IMR-90 (cell line): ENCODE measurements at regions not wholly inside any gene's neighbourhood (a gene's known extent, or its start where the extent isn't known, plus 50 kb on each side); places are given as distances from the start of the nearest gene placed in this dataset.

Experiments used
- BHLHE40 ChIP-seq: fragments of 150-350 bp; IDR thresholded peaks from 2 replicates; pipeline ENCODE4 v1.6.1; 2016; ENCODE audit warnings: mild to moderate bottlenecking, low read depth, low read length
- CEBPB ChIP-seq: IDR thresholded peaks from 2 replicates; pipeline ENCODE4 v1.6.1; 2012; ENCODE audit warnings: low read depth, low read length, improper control_type of control experiment
- CTCF ChIP-seq: conservative IDR thresholded peaks from 2 replicates; pipeline ENCODE4 v1.5.1; 2012; ENCODE audit warnings: mild to moderate bottlenecking, low read depth, low read length, improper control_type of control experiment
- ELK1 ChIP-seq: fragments of 150-350 bp; IDR thresholded peaks from 2 replicates; pipeline ENCODE4 v1.6.1; 2016; ENCODE audit warnings: low read depth, mild to moderate bottlenecking, low read length, moderate library complexity, borderline replicate concordance
- MXI1 ChIP-seq: IDR thresholded peaks from 2 replicates; pipeline ENCODE4 v1.6.1; 2012; ENCODE audit warnings: low read depth, mild to moderate bottlenecking, low read length, moderate library complexity, borderline replicate concordance
- NFE2L2 ChIP-seq: fragments of 150-350 bp; IDR thresholded peaks from 2 replicates; pipeline ENCODE4 v1.6.1; 2016; ENCODE audit warnings: low read depth, mild to moderate bottlenecking, low read length
- POLR2A ChIP-seq: IDR thresholded peaks from 2 replicates; pipeline ENCODE4 v1.6.1; 2012; ENCODE audit warnings: mild to moderate bottlenecking, low read depth, low read length
- RCOR1 ChIP-seq: IDR thresholded peaks from 2 replicates; pipeline ENCODE4 v1.6.1; 2012; ENCODE audit warnings: mild to moderate bottlenecking, low read length, improper control_type of control experiment; ENCODE audit not compliant: insufficient replicate concordance
- SMC3 ChIP-seq: fragments of 150-350 bp; IDR thresholded peaks from 2 replicates; pipeline ENCODE4 v1.6.1; 2016; ENCODE audit warnings: low read depth, mild to moderate bottlenecking, antibody characterized with exemption, low read length, moderate library complexity
- USF2 ChIP-seq: fragments of 150-350 bp; IDR thresholded peaks from 2 replicates; pipeline ENCODE4 v1.6.1; 2017; ENCODE audit warnings: mild to moderate bottlenecking, antibody characterized with exemption, low read length, low read depth

- TF ChIP-seq CTCF (no peak), SMC3 (no peak), ELK1 (no peak), MXI1 (no peak), USF2 (no peak), CEBPB (no peak), RCOR1 (no peak), POLR2A (no peak), BHLHE40 (no peak), NFE2L2 (no peak)
Observed at GRCh38 chr6:149267072-149267471, 50.4 kb upstream of the TAB2 start.
